IPS-15b (cell line): ENCODE measurements at regions not wholly inside any gene's neighbourhood (a gene's known extent, or its start where the extent isn't known, plus 50 kb on each side); places are given as distances from the start of the nearest gene placed in this dataset.

Experiments
- H3K27me3 ChIP-seq: one replicate; pipeline ENCODE4 v1.6.1; 2013; ENCODE audit warnings: low read length; ENCODE audit not compliant: control insufficient read depth, insufficient read depth
- H3K36me3 ChIP-seq: one replicate; pipeline ENCODE4 v1.6.1; 2013; ENCODE audit warnings: low read length; ENCODE audit not compliant: control insufficient read depth, insufficient read depth
- H3K4me1 ChIP-seq: one replicate; pipeline ENCODE4 v1.6.1; 2013; ENCODE audit warnings: mild to moderate bottlenecking, low read length; ENCODE audit not compliant: control insufficient read depth, insufficient read depth
- H3K4me3 ChIP-seq: one replicate; pipeline ENCODE4 v1.5.1; 2013; ENCODE audit warnings: low read depth, low read length
- H3K9ac ChIP-seq: one replicate; pipeline ENCODE4 v1.6.1; 2013; ENCODE audit warnings: low read depth, mild to moderate bottlenecking, low read length
- H3K9me3 ChIP-seq: one replicate; pipeline ENCODE4 v1.6.1; 2013; ENCODE audit warnings: mild to moderate bottlenecking, low read length; ENCODE audit not compliant: control insufficient read depth, insufficient read depth

GRCh38 chr3:177679568-177680471 lies 482.5 kb upstream of the TBL1XR1 start:
- Histone ChIP-seq H3K27me3 (no peaks in the 10 kb centered on the region), H3K4me1 (no peaks in the 10 kb centered on the region), H3K4me3 (no peak overlapping the region), H3K36me3 (no peaks in the 10 kb centered on the region), H3K9me3 (no peaks in the 10 kb centered on the region), H3K9ac (no peak overlapping the region)

DNA sequence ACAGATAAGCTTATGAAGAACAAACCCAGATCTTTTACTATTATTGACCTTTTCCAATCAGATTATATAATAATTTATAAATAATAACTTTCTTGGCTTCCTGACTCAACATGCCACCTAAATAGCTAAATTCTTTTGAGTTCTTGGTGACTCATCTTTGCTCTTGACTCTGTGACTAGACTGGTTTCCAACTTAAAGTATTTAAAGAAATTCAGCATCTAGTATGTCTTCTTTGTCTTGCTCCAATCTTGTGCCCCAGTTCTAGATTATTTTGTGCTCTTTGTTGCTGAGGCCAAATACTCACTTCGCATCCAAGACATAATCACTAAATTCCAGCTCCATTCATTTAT lies 483.2 kb upstream of the TBL1XR1 start:
- Histone ChIP-seq H3K4me1 (no peaks in the 10 kb centered on the region), H3K9ac (no peak overlapping the region), H3K9me3 (no peaks in the 10 kb centered on the region), H3K4me3 (no peak overlapping the region), H3K36me3 (no peaks in the 10 kb centered on the region), H3K27me3 (no peaks in the 10 kb centered on the region)

GRCh38 chr3:177681156-177681555 lies 483.9 kb upstream of the TBL1XR1 start:
- H3K36me3 ChIP-seq = no peaks in the 10 kb centered on the region
- H3K4me1 ChIP-seq = no peaks in the 10 kb centered on the region
- no peak overlapping the region for H3K9ac ChIP-seq

GRCh38 chr3:177681852-177682251 lies 484.6 kb upstream of the TBL1XR1 start:
- Histone ChIP-seq H3K9me3 (no peaks in the 10 kb centered on the region), H3K36me3 (no peaks in the 10 kb centered on the region), H3K4me1 (no peaks in the 10 kb centered on the region), H3K4me3 (no peak overlapping the region), H3K27me3 (no peaks in the 10 kb centered on the region), H3K9ac (no peak overlapping the region)

More at GRCh38 chr3:177681156-177681555, 483.9 kb upstream of the TBL1XR1 start:
- H3K4me3 ChIP-seq = no peak overlapping the region
- H3K9me3 ChIP-seq = no peaks in the 10 kb centered on the region
- no peaks in the 10 kb centered on the region for H3K27me3 ChIP-seq

GRCh38 chr3:177683586-177683985 lies 486.3 kb upstream of the TBL1XR1 start:
- H3K4me3 ChIP-seq = no peak overlapping the region
- H3K9ac ChIP-seq = no peak overlapping the region
- no peaks in the 10 kb centered on the region for H3K36me3 ChIP-seq
- H3K9me3 ChIP-seq = no peaks in the 10 kb centered on the region
- no peaks in the 10 kb centered on the region for H3K4me1 ChIP-seq
- no peaks in the 10 kb centered on the region for H3K27me3 ChIP-seq

DNA sequence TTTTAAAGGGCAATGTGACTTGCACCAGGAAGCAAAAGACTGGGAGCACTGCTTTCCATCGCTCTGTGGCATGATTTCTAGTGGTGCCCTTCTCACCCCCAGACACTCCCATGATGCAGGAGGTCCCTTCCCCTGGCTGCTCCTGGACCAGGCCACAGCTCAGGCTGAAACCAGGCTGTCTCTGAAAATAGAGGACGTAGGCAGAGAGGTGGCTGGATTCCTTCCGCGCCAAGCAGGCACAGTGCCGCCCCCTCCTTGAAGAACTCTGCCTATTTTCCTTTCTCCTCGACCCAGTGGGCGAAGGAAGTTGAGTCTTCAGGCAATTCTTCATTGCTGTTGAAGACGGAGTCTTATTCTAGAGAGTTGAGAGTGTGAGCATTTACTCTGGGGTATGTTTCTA lies 489.4 kb upstream of the TBL1XR1 start:
- Histone ChIP-seq H3K9ac (no peak overlapping the region), H3K4me3 (no peak overlapping the region), H3K27me3 (no peaks in the 10 kb centered on the region), H3K9me3 (no peaks in the 10 kb centered on the region), H3K4me1 (no peaks in the 10 kb centered on the region), H3K36me3 (no peaks in the 10 kb centered on the region)

DNA sequence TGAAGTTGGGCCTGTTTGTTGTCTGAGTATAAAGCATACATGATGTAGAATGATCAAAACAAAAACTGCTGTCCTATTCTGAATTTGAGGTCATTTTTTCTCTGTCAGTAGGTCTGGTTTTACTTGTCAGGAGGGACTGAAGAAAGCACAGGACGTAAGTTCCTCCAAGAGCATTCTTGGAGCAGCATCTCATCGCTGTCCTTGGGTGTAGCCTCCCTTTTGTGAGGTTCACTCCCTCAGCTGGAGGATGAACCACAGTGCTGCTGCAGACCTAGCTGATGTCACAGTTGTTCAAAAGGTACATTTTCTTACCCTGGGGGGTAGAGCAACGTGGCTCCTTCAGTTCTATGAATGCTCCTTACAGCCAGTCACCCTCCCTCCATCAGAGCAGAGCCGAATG lies 490.0 kb upstream of the TBL1XR1 start:
- H3K4me3 ChIP-seq = no peak overlapping the region
- no peaks in the 10 kb centered on the region for H3K4me1 ChIP-seq
- no peaks in the 10 kb centered on the region for H3K36me3 ChIP-seq
- no peaks in the 10 kb centered on the region for H3K9me3 ChIP-seq
- no peaks in the 10 kb centered on the region for H3K27me3 ChIP-seq
- no peak overlapping the region for H3K9ac ChIP-seq

DNA sequence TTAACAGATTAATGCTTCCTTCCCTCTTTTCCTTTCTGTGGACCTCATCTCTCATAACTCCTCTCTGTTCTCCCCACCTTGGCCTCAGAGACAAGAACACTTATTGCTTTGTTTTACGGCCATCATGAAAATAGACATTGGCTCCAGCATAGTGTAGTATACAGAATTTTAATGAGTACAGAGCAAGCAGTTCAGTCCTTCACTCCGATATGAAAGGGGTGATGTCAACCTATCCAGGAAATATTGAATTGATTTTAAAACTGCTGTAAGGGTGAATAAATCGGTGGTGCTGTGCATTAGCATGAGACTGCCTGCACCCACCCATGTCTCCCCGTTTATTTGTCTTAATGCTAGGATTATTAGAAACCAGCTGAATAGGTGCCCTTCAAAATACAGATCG lies 490.9 kb upstream of the TBL1XR1 start:
- no peak overlapping the region for H3K9ac ChIP-seq
- no peaks in the 10 kb centered on the region for H3K4me1 ChIP-seq
- no peaks in the 10 kb centered on the region for H3K27me3 ChIP-seq
- H3K4me3 ChIP-seq = no peak overlapping the region
- H3K9me3 ChIP-seq = no peaks in the 10 kb centered on the region
- H3K36me3 ChIP-seq = no peaks in the 10 kb centered on the region

DNA sequence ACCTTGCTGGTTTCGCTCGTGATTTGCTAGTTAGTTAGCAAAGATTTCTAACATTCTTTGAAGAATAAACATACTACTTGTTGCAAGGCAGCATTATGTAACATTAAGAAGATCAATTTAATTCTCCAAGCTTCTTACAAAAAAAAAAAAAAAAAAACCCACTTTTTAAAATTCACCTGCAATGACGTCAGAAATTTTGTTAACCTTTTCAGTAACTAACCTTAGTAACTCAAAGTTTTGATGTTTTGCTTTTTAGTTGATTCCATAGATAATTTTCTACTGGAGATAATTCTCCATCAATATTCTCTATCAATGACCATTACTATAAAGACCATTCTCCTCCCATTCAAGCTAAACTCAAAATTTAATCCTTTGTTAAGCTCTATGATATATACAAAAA lies 491.8 kb upstream of the TBL1XR1 start:
- no peak overlapping the region for H3K9ac ChIP-seq
- H3K9me3 ChIP-seq = no peaks in the 10 kb centered on the region
- H3K4me1 ChIP-seq = peaks cover 2% of the 10 kb centered on the region

GRCh38 chr3:177689869-177690268 lies 492.6 kb upstream of the TBL1XR1 start:
- Histone ChIP-seq H3K27me3 (no peaks in the 10 kb centered on the region), H3K4me3 (no peak overlapping the region), H3K4me1 (peaks cover 2% of the 10 kb centered on the region), H3K36me3 (no peaks in the 10 kb centered on the region), H3K9ac (no peak overlapping the region), H3K9me3 (no peaks in the 10 kb centered on the region)

More for the DNA sequence above, 491.8 kb upstream of the TBL1XR1 start:
- no peaks in the 10 kb centered on the region for H3K36me3 ChIP-seq
- H3K4me3 ChIP-seq = no peak overlapping the region
- H3K27me3 ChIP-seq = no peaks in the 10 kb centered on the region

DNA sequence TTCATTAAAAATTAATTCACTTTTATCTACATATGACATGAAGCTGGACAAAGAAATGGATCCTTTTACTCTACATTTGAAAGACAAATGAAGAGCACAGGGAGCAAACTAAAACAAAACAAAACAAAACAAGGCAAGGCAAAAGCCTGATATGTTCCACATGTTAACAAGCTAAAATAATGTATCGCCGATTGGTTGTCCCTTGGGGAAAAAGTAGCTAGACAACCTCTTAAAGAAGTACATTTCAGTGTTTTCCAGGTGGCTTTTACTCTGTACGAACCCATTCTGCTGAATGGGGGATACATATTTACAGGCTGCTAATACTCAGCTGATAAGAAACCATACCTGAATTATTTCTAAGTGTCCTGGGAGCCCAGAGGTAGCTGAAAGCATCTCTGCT lies 493.0 kb upstream of the TBL1XR1 start:
- H3K9ac ChIP-seq = no peak overlapping the region
- peaks cover 2% of the 10 kb centered on the region for H3K4me1 ChIP-seq
- H3K9me3 ChIP-seq = no peaks in the 10 kb centered on the region
- H3K36me3 ChIP-seq = no peaks in the 10 kb centered on the region
- H3K27me3 ChIP-seq = no peaks in the 10 kb centered on the region
- H3K4me3 ChIP-seq = no peak overlapping the region

DNA sequence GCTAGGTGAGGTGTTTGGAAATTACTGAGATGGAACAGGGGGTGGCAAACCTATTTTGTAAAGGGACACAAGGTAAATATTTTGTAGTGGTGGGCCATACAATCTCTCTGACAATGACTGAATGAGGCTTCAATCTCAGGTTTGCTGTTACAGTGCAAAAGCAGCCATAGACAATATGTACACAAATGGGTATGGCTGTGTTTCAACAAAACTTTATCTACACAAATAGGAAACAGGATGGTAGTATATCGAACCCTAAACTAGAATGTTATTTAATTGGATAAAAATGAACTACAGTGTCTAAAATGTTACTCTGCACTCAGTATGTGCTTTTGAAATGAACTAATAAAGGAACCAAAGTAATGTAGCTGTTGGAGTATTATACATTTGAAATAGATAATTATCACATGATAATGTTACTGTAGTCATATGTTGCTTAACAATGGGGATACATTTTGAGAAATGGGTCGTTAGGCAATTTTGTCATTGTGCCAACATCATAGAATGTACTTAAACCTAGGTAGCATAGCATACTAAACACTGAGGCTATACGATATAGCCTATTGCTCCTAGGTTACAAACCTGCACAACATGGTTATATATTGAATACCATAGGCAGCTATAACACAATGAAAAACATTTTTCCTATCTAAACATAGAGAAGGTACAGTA lies 495.2 kb upstream of the TBL1XR1 start:
- no peak overlapping the region for H3K4me3 ChIP-seq
- H3K4me1 ChIP-seq = peaks cover 2% of the 10 kb centered on the region
- H3K27me3 ChIP-seq = no peaks in the 10 kb centered on the region
- no peaks in the 10 kb centered on the region for H3K36me3 ChIP-seq
- H3K9me3 ChIP-seq = no peaks in the 10 kb centered on the region
- no peak overlapping the region for H3K9ac ChIP-seq
